ENCODE measurements at regions not wholly inside any gene's neighbourhood (a gene's known extent, or its start where the extent isn't known, plus 50 kb on each side); places are given as distances from the start of the nearest gene placed in this dataset.

GRCh38 chr13:85441975-85442374 is 357.2 kb downstream of the SLITRK6 start:
- DNase-seq: no peak

GRCh38 chr13:85441364-85441763 is 357.9 kb downstream of the SLITRK6 start:
- no peak for DNase-seq

GRCh38 chr13:85436029-85436428 is 363.2 kb downstream of the SLITRK6 start:
- DNase-seq: no peak

GRCh38 chr13:85434927-85435326 is 364.3 kb downstream of the SLITRK6 start:
- no peak for DNase-seq

GRCh38 chr13:85432881-85433280 is 366.3 kb downstream of the SLITRK6 start:
- no peak for DNase-seq

GRCh38 chr13:85431720-85432119 is 367.5 kb downstream of the SLITRK6 start:
- DNase-seq: no peak

- no peak for DNase-seq
Observed at GRCh38 chr13:85430216-85430794, 368.9 kb downstream of the SLITRK6 start.

- no peak for DNase-seq
Observed at GRCh38 chr13:85427416-85427815, 371.8 kb downstream of the SLITRK6 start.

- no peak for DNase-seq
Observed at GRCh38 chr13:85420136-85420535, 379.1 kb downstream of the SLITRK6 start.

- DNase-seq: no peak
Observed at GRCh38 chr13:85419611-85420010, 379.6 kb downstream of the SLITRK6 start.

- DNase-seq: no peak
Observed at GRCh38 chr13:85417807-85418206, 381.4 kb downstream of the SLITRK6 start.

GRCh38 chr13:85413664-85414063 is 385.6 kb downstream of the SLITRK6 start:
- no peak for DNase-seq

GRCh38 chr13:85412448-85412847 is 386.8 kb downstream of the SLITRK6 start:
- no peak for DNase-seq

- DNase-seq: no peak
Observed at GRCh38 chr13:85411591-85411990, 387.6 kb downstream of the SLITRK6 start.

- no peak for DNase-seq
Observed at GRCh38 chr13:85408415-85408814, 390.8 kb downstream of the SLITRK6 start.

GRCh38 chr13:85406269-85406975 is 392.8 kb downstream of the SLITRK6 start:
- DNase-seq: no peak

GRCh38 chr13:85405316-85405897 is 393.8 kb downstream of the SLITRK6 start:
- no peak for DNase-seq

- DNase-seq: no peak
Observed at GRCh38 chr13:85386424-85386823, 412.8 kb downstream of the SLITRK6 start.

GRCh38 chr13:85383291-85383690 is 415.9 kb downstream of the SLITRK6 start:
- DNase-seq: no peak

GRCh38 chr13:85381082-85381481 is 418.1 kb downstream of the SLITRK6 start:
- no peak for DNase-seq

- DNase-seq: no peak
Observed at GRCh38 chr13:85379991-85380390, 419.2 kb downstream of the SLITRK6 start.

GRCh38 chr13:85379433-85379832 is 419.8 kb downstream of the SLITRK6 start:
- no peak for DNase-seq

GRCh38 chr13:85377783-85378182 is 421.4 kb downstream of the SLITRK6 start:
- DNase-seq: no peak

- no peak for DNase-seq
Observed at GRCh38 chr13:85373322-85373721, 425.9 kb downstream of the SLITRK6 start.

GRCh38 chr13:85371254-85371653 is 428.0 kb downstream of the SLITRK6 start:
- no peak for DNase-seq

All from CD4-positive, alpha-beta T cell treated with Interleukin-4 for 1 hour (primary cell).